A549 (cell line): ENCODE measurements at regions not wholly inside any gene's neighbourhood (a gene's known extent, or its start where the extent isn't known, plus 50 kb on each side); places are given as distances from the start of the nearest gene placed in this dataset.

Experiments
- CTCF ChIP-seq: fragments of >200 bp; sonication (Bioruptor Twin); formaldehyde crosslinking; IDR thresholded peaks from 3 replicates; pipeline ENCODE4 v1.5.1; 2016
- ELK1 ChIP-seq: fragments of 150-350 bp; IDR thresholded peaks from 2 replicates; pipeline ENCODE4 v1.6.1; 2014; ENCODE audit warnings: low read depth, mild to moderate bottlenecking, low read length
- HES2 ChIP-seq: fragments of >200 bp; sonication (Bioruptor Twin); formaldehyde crosslinking; IDR thresholded peaks from 2 replicates; pipeline ENCODE4 v1.6.1; 2016
- HMGXB4 ChIP-seq: fragments of 250-450 bp; sonication (Bioruptor Pico); IDR thresholded peaks from 2 replicates; pipeline ENCODE4 v1.5.0; 2021; ENCODE audit warnings: mild to moderate bottlenecking, moderate library complexity, borderline replicate concordance
- MYC ChIP-seq: IDR thresholded peaks from 2 replicates; pipeline ENCODE4 v1.6.1; 2012; ENCODE audit warnings: mild to moderate bottlenecking, inconsistent platforms, low read length, improper control_type of control experiment, borderline replicate concordance
- NR3C1 ChIP-seq: fragments of >200 bp; sonication (Bioruptor Twin); formaldehyde crosslinking; IDR thresholded peaks from 3 replicates; pipeline ENCODE4 v1.6.1; 2017
- POLR2A ChIP-seq: IDR thresholded peaks from 2 replicates; pipeline ENCODE4 v1.6.1; 2012; ENCODE audit warnings: mild to moderate bottlenecking, low read length
- RAD21 ChIP-seq, 2 experiments: fragments of >200 bp in 1 of 2; sonication (Bioruptor Twin) in 1 of 2; formaldehyde crosslinking in 1 of 2; IDR thresholded peaks in 1 of 2; conservative IDR thresholded peaks in 1 of 2; 2 replicates in 1 of 2; 3 replicates in 1 of 2; pipeline ENCODE4 v1.6.1; 2012 to 2018; ENCODE audit warnings: inconsistent platforms in 1 of 2
- REST ChIP-seq: fragments of 200-600 bp; sonication (generic); IDR thresholded peaks from 2 replicates; pipeline ENCODE4 v1.6.1; 2016; ENCODE audit warnings: antibody characterized with exemption, mild to moderate bottlenecking, moderate library complexity
- SMC3 ChIP-seq: fragments of >200 bp; sonication (Bioruptor Twin); formaldehyde crosslinking; IDR thresholded peaks from 3 replicates; pipeline ENCODE4 v1.6.1; 2018; ENCODE audit warnings: inconsistent platforms
- USF2 ChIP-seq: fragments of 450-650 bp; IDR thresholded peaks from 2 replicates; pipeline ENCODE4 v1.6.1; 2014; ENCODE audit warnings: antibody characterized with exemption

- TF ChIP-seq CTCF (no peak), SMC3 (peak; percentile 30; the same call in 1 of the 3 replicates), REST (no peak), POLR2A (no peak), USF2 (no peak), ELK1 (no peak), MYC (no peak), NR3C1 (no peak), RAD21 (conservative IDR thresholded peaks at IDR 0.05 in 1 of 2, IDR thresholded peaks at IDR 0.05 in 1 of 2) (peak; percentile 21 to 47; a peak in 4 of 5 replicates), HES2 (0 out of 2 replicates have a peak, but pooled peaks have one; percentile 19), HMGXB4 (CRISPR knock-in tag) (no peak)
These were observed 229.7 kb downstream of the KCNRG start for GRCh38 chr13:50244713-50245574.
